IPS DF 6.9 (cell line): ENCODE measurements at regions not wholly inside any gene's neighbourhood (a gene's known extent, or its start where the extent isn't known, plus 50 kb on each side); places are given as distances from the start of the nearest gene placed in this dataset.
"Not testable (repeated sequence)": the region's sequence is repeated elsewhere in the genome, so short reads cannot be mapped to it uniquely, and the experiment has no call there.

Experiments used
- DNase-seq: peaks from one replicate; pipeline ENCODE4 v3.0.0-alpha.2; 2013; ENCODE audit warnings: low read depth, low spot score
- H3K27ac ChIP-seq: one replicate; pipeline ENCODE4 v1.5.1; 2013; ENCODE audit warnings: low read length, control low read depth
- H3K27me3 ChIP-seq: 2 replicates; pipeline ENCODE4 v1.6.1; 2013; ENCODE audit warnings: mild to moderate bottlenecking, low read length; ENCODE audit not compliant: control insufficient read depth, insufficient read depth
- H3K36me3 ChIP-seq: 2 replicates; pipeline ENCODE4 v1.6.1; 2013; ENCODE audit warnings: low read length; ENCODE audit not compliant: control insufficient read depth, insufficient read depth
- H3K4me1 ChIP-seq: 2 replicates; pipeline ENCODE4 v1.6.1; 2013; ENCODE audit warnings: low read length; ENCODE audit not compliant: control insufficient read depth, insufficient read depth
- H3K4me3 ChIP-seq: 2 replicates; pipeline ENCODE4 v1.5.1; 2013; ENCODE audit warnings: mild to moderate bottlenecking, low read length
- H3K9me3 ChIP-seq: 2 replicates; pipeline ENCODE4 v1.6.1; 2013; ENCODE audit warnings: low read length, inconsistent platforms; ENCODE audit not compliant: control insufficient read depth, insufficient read depth
- WGBS: extraction: QIAGEN DNeasy Blood & Tissue Kit; methylation state at CpG from one replicate; pipeline ENCODE4 v1.1.7; 2013; ENCODE audit warnings: mixed read lengths, missing lambda C conversion rate; ENCODE audit not compliant: insufficient read length, insufficient coverage; 5-methylcytosine and 5-hydroxymethylcytosine counted together

DNA sequence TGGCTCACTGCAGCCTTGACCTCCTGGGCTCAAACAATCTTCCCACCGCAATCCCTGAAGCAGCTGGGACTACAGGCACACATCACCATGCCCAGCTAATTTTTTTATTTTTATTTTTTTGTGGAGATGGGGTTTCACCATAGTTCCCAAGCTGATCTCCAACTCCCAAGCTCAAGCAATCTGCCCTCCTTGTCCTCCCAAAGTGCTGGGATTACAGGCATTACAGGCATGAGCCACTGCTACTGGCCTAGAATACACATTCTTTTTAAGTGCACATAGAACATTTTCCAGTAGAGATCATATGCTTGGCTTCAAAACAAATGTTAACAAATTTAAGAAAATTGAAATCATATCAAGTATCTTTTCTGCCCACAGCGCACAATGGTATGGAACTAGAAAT, 176.8 kb upstream of the MARCKS start:
- Histone ChIP-seq H3K36me3 (no peaks in the 10 kb centered on the region), H3K4me1 (peaks cover 3% of the 10 kb centered on the region; the same call in 1 of the 2 replicates), H3K9me3 (no peaks in the 10 kb centered on the region), H3K4me3 (no peak overlapping the region), H3K27me3 (no peaks in the 10 kb centered on the region), H3K27ac (no peak overlapping the region)
- WGBS: no CpG with 5 or more reads among the region's 2 CpGs
- no peak for DNase-seq

DNA sequence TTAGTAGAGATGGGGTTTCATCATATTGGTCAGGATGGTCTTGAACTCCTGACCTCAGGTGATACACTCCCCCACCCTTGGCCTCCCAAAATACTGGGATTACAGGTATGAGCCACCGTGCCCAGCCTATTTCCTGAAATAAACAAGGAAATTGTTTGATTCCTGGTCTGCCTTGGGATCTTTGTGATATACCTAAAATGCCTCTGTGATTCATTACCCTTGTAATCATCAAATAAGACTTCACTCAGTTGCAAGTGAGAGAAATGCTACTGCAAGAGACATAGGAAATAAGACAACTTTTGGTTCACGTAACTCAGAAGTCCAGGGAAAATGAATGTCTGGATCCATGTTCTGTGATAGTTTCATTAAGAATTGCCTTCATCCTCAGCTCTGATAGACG, 173.2 kb upstream of the MARCKS start:
- Histone ChIP-seq H3K27me3 (no peaks in the 10 kb centered on the region), H3K36me3 (no peaks in the 10 kb centered on the region), H3K4me1 (peaks cover 3% of the 10 kb centered on the region; the same call in 1 of the 2 replicates), H3K9me3 (no peaks in the 10 kb centered on the region), H3K4me3 (no peak overlapping the region), H3K27ac (no peak overlapping the region)
- WGBS: no CpG with 5 or more reads among the region's 3 CpGs
- DNase-seq: no peak

DNA sequence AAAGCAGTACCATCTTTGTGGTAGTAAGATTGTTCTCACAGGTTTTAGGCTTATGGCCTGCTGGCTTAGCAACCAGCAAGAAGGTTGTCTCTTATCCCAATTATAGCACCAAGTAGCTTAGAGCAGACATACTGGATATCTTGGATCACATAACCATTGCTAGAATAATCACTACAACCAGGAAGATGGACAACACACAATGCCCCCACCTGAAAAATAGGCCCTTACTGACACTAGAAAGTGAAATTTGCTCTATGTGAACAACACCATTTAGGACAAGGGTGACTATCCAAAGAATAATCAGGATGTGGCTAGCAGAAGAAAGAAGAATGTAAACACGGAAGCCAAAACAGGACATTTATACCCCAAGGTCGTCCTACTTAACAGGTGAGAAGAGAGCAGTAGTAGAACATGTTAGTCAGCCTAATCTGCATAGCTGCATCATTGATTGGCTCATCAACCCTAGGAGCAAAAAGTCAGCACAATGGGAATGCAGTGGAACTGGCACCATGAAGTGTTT, 172.7 kb upstream of the MARCKS start:
- H3K36me3 ChIP-seq: no peaks in the 10 kb centered on the region
- H3K27ac ChIP-seq: no peak overlapping the region
- H3K4me3 ChIP-seq: no peak overlapping the region
- no peak for DNase-seq
- no peaks in the 10 kb centered on the region for H3K27me3 ChIP-seq
- H3K9me3 ChIP-seq: no peaks in the 10 kb centered on the region
- WGBS: no CpG with 5 or more reads among the region's 2 CpGs
- H3K4me1 ChIP-seq: peaks cover 3% of the 10 kb centered on the region; the same call in 1 of the 2 replicates

DNA sequence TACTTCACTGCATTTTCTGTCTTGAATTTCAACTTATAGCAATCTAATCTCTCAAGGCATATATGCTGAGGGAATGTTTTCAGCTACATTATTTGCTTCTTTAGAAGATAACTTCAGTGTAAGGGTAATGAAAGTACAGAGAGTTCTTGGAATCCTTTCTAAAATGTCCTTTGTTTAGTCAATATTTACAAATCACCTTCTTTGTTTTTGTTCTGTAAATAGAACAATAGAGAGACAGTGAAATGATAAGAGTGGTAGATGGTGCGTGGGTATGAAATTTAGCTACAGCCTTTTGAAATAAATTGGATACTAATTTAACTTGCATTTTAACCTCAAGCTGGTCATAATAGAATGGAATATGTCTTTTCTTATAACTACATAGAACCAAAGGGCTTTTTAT, 171.1 kb upstream of the MARCKS start:
- Histone ChIP-seq H3K9me3 (no peaks in the 10 kb centered on the region), H3K27ac (no peak overlapping the region), H3K27me3 (no peaks in the 10 kb centered on the region), H3K4me3 (no peak overlapping the region), H3K4me1 (peaks cover 3% of the 10 kb centered on the region; the same call in 1 of the 2 replicates), H3K36me3 (no peaks in the 10 kb centered on the region)
- no CpG with 5 or more reads among the region's 1 CpG for WGBS
- DNase-seq: no peak

DNA sequence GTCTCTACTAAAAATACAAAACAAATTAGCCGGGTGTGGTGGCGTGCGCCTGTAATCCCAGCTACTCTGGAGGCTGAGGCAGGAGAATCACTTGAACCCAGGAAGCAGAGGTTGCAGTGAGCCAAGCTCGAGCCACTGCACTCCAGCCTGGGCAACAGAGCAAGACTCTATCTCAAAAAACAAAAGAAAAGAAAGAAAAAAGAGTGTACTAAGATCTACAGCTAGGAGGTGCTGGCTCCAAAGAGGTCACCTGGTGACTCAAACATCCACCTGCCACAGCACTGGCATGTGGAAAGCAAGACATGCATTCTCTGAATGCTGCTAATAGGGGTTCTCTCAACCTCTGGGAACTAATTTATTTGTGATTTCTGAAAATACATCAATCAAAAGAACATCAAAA, 167.5 kb upstream of the MARCKS start:
- H3K27me3 ChIP-seq, H3K4me1 ChIP-seq, H3K27ac ChIP-seq, DNase-seq, H3K36me3 ChIP-seq, H3K9me3 ChIP-seq, H3K4me3 ChIP-seq: not testable (repeated sequence)
- no CpG with 5 or more reads among the region's 4 CpGs for WGBS

DNA sequence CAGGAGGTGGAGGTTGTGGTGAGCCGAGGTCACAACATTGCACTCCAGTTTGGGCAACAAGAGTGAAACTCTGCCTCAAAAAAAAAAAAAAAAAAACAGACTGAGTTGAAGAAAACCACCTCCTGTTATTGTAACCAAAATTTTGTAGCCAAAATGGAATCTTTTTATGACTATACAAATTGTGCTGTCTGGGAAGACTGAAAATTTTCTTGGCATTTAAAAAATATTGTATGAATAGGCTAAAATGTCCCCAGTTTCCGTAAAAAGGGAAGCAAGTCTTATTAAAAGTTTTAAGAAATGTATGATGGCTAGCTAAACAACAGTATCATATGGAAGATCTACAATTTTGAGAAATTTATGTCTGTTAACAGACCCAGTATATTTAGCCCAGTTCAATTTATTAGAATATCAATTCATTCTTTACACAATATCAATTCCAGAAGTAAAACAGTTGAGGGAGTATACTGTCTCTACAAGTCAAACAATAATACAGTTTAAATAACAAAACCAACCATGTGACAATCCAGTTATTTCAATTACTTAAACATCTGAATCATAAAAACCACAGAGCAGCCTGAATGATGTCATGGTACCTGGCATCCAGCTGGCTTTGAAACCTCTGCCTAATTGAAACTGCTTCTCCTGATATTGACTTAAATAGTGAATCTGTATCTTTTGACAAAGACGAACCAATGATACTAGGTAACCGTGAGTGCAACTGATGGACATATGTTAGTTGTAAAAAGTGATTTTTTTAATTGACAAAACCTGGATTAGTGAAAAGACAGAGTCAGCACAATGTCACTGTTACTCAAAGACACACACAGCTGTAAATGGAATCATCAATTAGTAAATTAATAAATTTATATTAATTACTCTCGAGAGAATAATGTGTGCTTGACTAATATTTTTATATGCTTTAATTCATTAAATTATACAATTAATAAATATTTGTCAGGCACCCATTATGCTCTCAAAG, 166.6 kb upstream of the MARCKS start:
- no peaks in the 10 kb centered on the region for H3K36me3 ChIP-seq
- no peak overlapping the region for H3K4me3 ChIP-seq
- no peak overlapping the region for H3K27ac ChIP-seq
- WGBS: no CpG with 5 or more reads among the region's 5 CpGs
- no peaks in the 10 kb centered on the region for H3K9me3 ChIP-seq
- H3K4me1 ChIP-seq: no peaks in the 10 kb centered on the region
- DNase-seq: no peak
- no peaks in the 10 kb centered on the region for H3K27me3 ChIP-seq

DNA sequence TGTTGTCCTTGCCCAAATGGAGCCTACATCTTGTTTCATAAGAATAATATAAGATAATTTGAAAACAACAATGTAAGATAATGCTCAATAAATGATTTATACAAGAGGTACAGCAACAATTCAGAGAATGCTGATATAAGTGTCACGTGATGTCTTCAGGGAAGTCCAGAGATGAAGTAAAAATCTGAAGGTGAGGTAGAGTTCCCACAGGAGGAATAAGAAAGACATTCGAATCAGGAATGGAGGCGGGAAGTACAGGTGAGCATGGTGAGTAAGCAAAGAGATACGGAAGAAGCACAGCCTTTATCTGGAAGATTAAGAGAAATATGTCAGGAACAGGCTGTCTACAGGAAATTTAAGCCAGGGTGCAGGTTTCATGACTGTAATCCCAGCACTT, 165.9 kb upstream of the MARCKS start:
- DNase-seq: no peak
- Histone ChIP-seq H3K27me3 (no peaks in the 10 kb centered on the region), H3K4me3 (no peak overlapping the region), H3K27ac (no peak overlapping the region), H3K4me1 (no peaks in the 10 kb centered on the region), H3K9me3 (no peaks in the 10 kb centered on the region), H3K36me3 (no peaks in the 10 kb centered on the region)
- no CpG with 5 or more reads among the region's 4 CpGs for WGBS

DNA sequence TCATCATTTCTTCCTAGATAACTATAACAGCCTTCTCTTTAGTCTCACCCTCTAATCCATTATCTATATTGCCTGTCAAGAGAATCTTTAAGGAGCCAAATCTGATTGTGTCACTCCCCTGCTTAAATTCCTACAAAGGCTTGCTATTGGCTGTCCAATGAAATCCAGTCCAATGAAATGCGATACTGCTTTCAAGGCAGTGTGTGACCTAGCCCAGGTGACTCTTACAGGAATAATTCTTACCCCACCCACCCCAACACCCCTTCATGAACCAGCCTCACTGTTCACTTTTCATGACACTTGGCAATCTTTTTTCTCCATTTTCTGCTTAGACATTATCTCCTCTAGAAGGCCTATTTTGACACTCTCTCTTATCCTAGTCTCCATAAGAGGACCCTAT, 163.3 kb upstream of the MARCKS start:
- WGBS: no CpG with 5 or more reads among the region's 1 CpG
- no peak for DNase-seq
- Histone ChIP-seq H3K9me3 (no peaks in the 10 kb centered on the region), H3K4me3 (no peak overlapping the region), H3K27me3 (no peaks in the 10 kb centered on the region), H3K27ac (no peak overlapping the region), H3K4me1 (no peaks in the 10 kb centered on the region), H3K36me3 (no peaks in the 10 kb centered on the region)

DNA sequence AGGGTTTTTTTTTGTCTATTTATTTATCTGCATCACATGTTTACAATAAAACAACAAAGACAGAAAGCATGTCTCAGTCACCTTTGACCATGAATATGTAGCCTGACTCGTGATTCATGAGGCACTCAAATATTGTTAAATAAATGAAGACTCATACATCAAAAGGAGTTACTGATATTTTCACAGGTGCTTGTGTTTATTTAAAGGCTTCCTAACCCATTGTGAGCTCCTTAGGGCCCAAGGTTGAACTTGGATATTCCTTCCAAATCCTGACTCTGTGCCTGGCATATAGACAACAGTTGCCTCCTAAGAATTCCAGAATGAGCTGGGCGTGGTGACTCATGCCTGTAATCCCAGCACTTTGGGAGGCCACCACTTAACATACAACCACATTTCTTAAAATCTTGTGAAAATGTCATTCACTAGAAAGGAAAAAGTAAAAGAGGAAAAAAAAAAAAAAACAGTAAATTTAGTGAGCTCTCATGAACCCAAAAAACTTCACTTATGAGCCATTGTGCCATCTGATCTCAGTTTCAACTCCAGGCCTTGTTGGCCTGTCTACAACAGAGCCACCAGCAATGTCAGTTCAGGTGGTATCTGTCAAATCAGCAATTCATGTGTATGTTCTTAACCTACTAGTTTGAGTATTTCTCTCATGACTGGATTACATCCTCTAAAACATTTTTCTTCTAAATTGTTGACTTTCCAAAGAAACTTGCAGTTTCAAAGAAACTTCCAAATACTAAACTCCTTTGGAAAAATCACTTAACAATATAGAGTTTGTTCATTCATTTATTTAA, 162.7 kb upstream of the MARCKS start:
- Histone ChIP-seq H3K9me3 (no peaks in the 10 kb centered on the region), H3K4me1 (no peaks in the 10 kb centered on the region), H3K27ac (no peak overlapping the region), H3K36me3 (no peaks in the 10 kb centered on the region), H3K27me3 (no peaks in the 10 kb centered on the region), H3K4me3 (no peak overlapping the region)
- WGBS: no CpG with 5 or more reads among the region's 2 CpGs
- no peak for DNase-seq

DNA sequence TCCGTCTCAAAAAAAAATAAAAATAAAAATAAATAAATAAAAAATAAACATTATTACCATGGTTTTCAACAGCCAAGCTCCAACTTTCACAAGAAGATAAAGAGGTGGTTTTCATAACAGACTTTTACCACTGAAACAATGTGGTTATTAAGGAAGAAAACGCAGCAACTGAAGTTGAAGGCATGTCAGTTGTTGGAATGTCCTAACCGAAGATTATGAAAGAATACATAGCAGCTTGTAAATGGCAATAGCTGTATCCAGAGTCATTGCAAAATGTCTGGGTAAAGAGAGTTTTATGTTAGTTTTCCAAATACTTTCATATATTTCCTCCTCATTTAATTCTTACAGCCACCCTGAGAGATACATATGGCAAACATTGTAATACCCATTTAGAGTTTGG, 161.6 kb upstream of the MARCKS start:
- Histone ChIP-seq H3K9me3 (no peaks in the 10 kb centered on the region), H3K27me3 (no peaks in the 10 kb centered on the region), H3K36me3 (no peaks in the 10 kb centered on the region), H3K4me1 (no peaks in the 10 kb centered on the region), H3K4me3 (no peak overlapping the region), H3K27ac (no peak overlapping the region)
- WGBS: no CpG with 5 or more reads among the region's 3 CpGs
- DNase-seq: no peak
